Stimulated activated CD4-positive, alpha-beta T cell treated with anti-CD3 and anti-CD28 coated beads, Interleukin-4, amount 100 ng/mL, for 24 hours (primary cell): ENCODE measurements at regions not wholly inside any gene's neighbourhood (a gene's known extent, or its start where the extent isn't known, plus 50 kb on each side); places are given as distances from the start of the nearest gene placed in this dataset.
"Not testable (repeated sequence)": the region's sequence is repeated elsewhere in the genome, so short reads cannot be mapped to it uniquely, and the experiment has no call there.

Experiments used
- DNase-seq: peaks from one replicate; pipeline ENCODE4 v3.0.0-alpha.2; 2020

GRCh38 chr16:59342669-59343068, 608.6 kb upstream of the GOT2 start:
- DNase-seq = no peak

- no peak for DNase-seq
These were observed 607.3 kb upstream of the GOT2 start for GRCh38 chr16:59341368-59341767.

- DNase-seq = no peak
These were observed 605.8 kb upstream of the GOT2 start for GRCh38 chr16:59339871-59340270.

GRCh38 chr16:59336136-59336695, 602.1 kb upstream of the GOT2 start:
- no peak for DNase-seq

- not testable (repeated sequence) for DNase-seq
These were observed 597.6 kb upstream of the GOT2 start for GRCh38 chr16:59331708-59332107.

- no peak for DNase-seq
These were observed 596.0 kb upstream of the GOT2 start for GRCh38 chr16:59330019-59330670.

GRCh38 chr16:59328961-59329360, 594.8 kb upstream of the GOT2 start:
- no peak for DNase-seq

- no peak for DNase-seq
These were observed 593.8 kb upstream of the GOT2 start for GRCh38 chr16:59327894-59328293.

GRCh38 chr16:59326955-59327354, 592.8 kb upstream of the GOT2 start:
- no peak for DNase-seq

GRCh38 chr16:59324462-59324861, 590.3 kb upstream of the GOT2 start:
- DNase-seq = no peak

- DNase-seq = no peak
These were observed 586.5 kb upstream of the GOT2 start for GRCh38 chr16:59320657-59321056.

GRCh38 chr16:59319871-59320270, 585.8 kb upstream of the GOT2 start:
- DNase-seq = no peak

- DNase-seq = no peak
These were observed 571.7 kb upstream of the GOT2 start for GRCh38 chr16:59305850-59306249.

- DNase-seq = no peak
These were observed 562.8 kb upstream of the GOT2 start for GRCh38 chr16:59296888-59297287.

- no peak for DNase-seq
These were observed 562.0 kb upstream of the GOT2 start for GRCh38 chr16:59295993-59296736.

GRCh38 chr16:59295474-59295873, 561.4 kb upstream of the GOT2 start:
- DNase-seq = no peak

GRCh38 chr16:59290718-59291117, 556.6 kb upstream of the GOT2 start:
- no peak for DNase-seq

GRCh38 chr16:59289151-59289550, 555.0 kb upstream of the GOT2 start:
- DNase-seq = no peak

- DNase-seq = no peak
These were observed 540.0 kb upstream of the GOT2 start for GRCh38 chr16:59274141-59274540.

- DNase-seq = no peak
These were observed 529.8 kb upstream of the GOT2 start for GRCh38 chr16:59263955-59264354.

- no peak for DNase-seq
These were observed 526.8 kb upstream of the GOT2 start for GRCh38 chr16:59260892-59261291.

- no peak for DNase-seq
These were observed 525.8 kb upstream of the GOT2 start for GRCh38 chr16:59259950-59260319.

- DNase-seq = no peak
These were observed 525.2 kb upstream of the GOT2 start for GRCh38 chr16:59259074-59259949.
